GM21786 (cell line): ENCODE measurements at regions not wholly inside any gene's neighbourhood (a gene's known extent, or its start where the extent isn't known, plus 50 kb on each side); places are given as distances from the start of the nearest gene placed in this dataset.

Experiments
- ATAC-seq: cut with Tn5 transposase; IDR thresholded peaks from one replicate; pipeline ENCODE4 v1.9.1; 2021; ENCODE audit not compliant: unreplicated experiment

DNA sequence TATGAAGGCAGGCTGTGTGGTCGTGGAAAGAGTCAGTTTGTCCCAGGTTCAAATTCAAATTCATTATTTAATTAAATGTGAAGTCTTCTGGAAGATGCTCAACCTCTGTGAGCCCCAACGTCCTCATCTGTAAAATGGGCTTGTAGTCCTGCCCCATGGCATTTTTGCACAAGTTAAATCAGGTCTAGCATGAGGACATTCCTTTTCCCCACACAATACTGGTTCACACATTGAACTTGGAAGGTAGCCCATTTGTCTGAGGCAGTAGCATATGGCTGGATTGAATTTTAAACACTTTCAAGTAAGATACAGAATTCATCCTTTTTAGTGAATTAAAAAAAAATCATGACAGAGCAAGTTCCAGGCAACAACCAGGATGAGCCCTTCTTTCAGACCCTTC lies 665.4 kb upstream of the HS6ST1 start:
- no peak for ATAC-seq

DNA sequence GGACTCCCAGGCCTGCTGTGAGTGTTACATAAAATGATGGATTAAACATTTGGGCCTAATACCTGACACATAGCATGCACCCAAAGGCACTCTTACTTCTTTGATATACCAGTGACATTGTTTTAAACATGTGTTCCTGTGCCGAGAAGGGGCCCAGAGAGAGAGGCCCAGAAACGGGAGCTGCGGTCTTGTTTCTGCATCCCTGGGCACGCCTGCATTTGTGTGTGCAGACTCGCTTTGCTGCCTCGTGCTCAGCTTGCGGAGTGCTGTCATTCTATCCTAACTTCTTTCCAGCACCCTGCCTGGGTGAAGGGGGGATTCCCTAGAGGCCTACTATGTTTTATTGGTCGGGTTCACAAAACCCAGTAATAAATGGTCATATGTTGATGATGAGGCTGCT lies 666.2 kb upstream of the HS6ST1 start:
- ATAC-seq = no peak

DNA sequence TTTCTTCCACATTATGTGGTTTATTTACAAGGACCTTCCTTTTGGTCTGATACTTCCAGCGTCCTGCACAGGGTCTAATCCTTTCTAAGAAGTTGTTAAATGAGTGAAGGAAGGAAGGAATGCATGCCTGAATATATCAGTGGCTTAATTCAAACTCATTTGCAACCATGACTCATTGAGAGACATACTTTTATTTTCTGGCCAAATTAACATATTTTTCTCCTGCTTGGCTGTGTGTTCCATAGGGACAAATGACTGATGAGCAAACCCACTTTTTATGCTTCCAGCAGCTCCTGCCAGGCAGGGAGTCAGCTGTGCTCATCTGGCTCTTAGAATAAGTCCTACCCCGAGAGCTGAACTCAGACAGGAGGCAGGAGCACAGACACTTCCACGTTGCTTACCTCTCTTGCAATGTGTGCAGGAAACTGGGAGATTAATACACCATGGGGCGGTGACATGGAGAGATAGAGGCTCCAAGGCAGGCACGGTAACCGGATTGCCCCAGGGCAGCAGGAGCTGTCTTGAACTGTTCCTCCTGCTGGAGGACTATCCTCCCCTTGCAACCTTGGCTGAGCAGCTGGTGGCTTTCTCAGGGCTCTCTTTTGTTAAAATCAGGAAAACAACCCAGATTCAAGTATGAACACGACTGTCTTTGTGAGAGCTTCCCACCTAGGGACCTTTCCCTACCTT lies 667.5 kb upstream of the HS6ST1 start:
- ATAC-seq = no peak

DNA sequence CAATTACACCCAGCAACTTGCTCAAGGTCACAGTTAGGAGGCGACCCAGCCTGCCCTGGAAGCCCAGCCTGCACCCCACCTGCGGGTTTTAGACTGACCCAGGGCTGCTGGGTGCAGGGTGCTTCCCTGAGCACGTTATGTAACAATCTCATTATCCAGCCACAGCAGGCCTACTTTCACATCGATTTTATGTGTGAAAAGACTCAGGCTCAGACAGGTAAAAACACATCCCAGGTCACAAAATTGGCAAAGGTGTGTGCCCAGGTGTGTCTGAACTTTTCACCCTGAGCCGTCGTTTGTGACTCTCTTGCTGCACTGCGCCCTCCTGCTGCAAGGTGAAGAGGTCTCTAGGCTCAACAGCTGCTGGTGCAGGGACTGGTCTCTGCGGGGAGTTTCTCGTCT lies 668.2 kb upstream of the HS6ST1 start:
- ATAC-seq = no peak

GRCh38 chr2:128988326-128988725 lies 669.7 kb upstream of the HS6ST1 start:
- ATAC-seq = no peak

- no peak for ATAC-seq
Observed at GRCh38 chr2:128988967-128989366, 670.3 kb upstream of the HS6ST1 start.

- no peak for ATAC-seq
Observed at GRCh38 chr2:128995086-128995485, 676.4 kb upstream of the HS6ST1 start.

DNA sequence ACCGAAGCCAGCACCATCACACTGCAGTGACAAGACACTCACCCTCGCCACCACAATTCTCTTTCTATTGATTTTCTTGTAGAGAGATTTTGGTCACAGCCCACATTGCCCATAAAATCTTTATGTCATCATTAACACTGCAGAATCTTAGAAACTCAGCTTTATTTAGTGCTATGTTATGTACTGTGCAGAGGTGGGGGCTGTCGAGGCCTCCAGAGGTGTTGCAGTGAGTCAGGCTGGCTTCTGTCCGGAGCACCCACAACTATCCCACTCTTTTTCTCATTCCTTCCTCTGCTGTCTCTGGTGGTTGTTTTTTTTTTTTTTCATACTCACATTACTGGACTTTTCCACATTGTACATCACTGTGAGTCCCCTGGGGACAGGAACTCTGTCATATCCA lies 677.4 kb upstream of the HS6ST1 start:
- ATAC-seq = no peak

DNA sequence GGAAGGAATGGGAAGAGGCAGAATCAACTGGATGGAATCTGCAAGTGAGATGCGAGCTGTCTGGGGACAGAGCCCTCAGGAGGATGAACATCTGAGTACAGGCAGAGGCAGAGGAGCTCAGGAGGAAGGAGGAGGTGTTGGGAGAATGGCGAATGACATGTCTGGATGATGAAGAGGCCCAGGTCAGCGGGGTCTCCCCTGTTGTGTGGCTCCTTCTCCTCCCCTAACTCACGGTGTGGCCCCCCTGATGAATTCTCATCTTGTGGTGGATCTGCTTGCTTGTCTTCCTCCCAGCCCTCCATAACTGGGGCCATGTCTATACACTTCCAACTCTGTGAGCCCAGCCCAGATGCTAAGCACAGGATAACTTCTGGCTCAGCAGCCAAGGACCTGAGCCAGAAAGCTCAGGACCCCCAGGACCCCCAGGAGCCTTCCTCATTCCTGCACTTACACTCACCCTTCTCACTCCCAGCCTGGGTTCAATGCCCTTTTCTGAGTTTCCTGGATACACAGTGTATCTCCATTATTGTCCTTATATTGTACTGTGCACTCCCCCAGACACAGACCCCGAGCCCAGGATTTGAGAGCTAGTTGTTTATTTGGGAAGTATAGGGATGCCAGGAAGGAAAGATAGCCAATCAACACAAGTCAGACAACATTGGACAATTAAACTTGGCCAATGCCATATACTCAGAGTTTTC lies 678.6 kb upstream of the HS6ST1 start:
- ATAC-seq = no peak

GRCh38 chr2:129001926-129002325 lies 683.3 kb upstream of the HS6ST1 start:
- no peak for ATAC-seq

- ATAC-seq = no peak
Observed at GRCh38 chr2:129002751-129003150, 684.1 kb upstream of the HS6ST1 start.

DNA sequence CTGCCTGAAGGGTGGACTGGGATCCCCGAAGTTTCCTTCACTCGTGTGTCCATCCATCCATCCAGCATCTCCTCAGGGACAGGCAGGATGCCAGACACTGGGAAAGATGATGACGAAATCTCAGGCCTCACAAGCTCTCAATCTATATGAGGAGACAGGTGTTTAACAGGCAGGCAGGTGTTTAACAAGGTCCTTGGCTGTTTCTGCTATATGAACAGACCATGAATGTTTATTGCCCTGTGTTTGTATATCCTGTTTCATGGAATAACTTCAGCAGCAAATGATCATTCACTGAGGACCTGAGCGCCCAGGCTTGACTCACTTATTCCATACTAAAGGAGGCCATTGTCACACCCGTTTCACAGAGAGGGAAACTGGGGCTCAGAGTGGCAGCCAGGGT lies 685.8 kb upstream of the HS6ST1 start:
- ATAC-seq = no peak

GRCh38 chr2:129004940-129005490 lies 686.3 kb upstream of the HS6ST1 start:
- ATAC-seq = no peak

- ATAC-seq = no peak
Observed at GRCh38 chr2:129006135-129006886, 687.6 kb upstream of the HS6ST1 start.

GRCh38 chr2:129006901-129007300 lies 688.2 kb upstream of the HS6ST1 start:
- ATAC-seq = no peak

DNA sequence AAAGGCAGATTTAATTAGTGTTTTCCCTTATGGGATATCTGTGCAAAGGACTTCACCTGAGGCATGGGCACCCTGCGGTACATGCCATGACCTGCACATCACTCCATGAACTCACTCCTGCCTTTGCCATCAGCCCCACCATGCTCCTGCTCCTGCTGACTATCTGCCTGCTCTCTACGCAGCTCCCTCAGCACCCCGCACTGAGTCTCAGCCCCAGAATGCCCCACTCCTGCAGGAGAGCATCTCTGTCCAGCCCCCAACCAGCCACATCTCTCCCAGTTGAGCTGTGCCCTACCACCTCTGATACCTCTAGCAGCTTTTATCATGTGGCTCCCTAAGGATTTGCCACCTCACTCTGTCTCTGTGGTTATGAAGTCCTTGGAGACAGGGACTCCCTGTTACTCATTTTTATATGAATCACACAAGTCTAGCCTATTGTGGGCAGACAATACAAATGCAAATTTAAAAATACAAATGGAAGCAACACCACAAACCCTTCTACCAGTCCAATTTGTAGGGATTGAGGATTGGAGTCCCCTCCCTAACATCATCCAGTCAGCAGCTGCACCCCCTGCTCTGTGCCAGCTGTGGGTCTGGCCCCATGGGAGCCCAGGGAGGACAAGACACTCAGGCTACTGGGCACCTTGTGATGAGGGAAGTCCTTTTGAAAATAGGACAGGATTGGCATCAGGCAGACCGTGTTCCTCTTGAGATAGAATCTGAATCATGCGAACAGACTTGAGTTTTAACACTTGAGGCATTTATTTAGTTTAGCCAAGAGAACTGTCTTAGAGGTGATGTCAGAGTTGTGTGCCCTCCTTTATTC lies 689.6 kb upstream of the HS6ST1 start:
- no peak for ATAC-seq

DNA sequence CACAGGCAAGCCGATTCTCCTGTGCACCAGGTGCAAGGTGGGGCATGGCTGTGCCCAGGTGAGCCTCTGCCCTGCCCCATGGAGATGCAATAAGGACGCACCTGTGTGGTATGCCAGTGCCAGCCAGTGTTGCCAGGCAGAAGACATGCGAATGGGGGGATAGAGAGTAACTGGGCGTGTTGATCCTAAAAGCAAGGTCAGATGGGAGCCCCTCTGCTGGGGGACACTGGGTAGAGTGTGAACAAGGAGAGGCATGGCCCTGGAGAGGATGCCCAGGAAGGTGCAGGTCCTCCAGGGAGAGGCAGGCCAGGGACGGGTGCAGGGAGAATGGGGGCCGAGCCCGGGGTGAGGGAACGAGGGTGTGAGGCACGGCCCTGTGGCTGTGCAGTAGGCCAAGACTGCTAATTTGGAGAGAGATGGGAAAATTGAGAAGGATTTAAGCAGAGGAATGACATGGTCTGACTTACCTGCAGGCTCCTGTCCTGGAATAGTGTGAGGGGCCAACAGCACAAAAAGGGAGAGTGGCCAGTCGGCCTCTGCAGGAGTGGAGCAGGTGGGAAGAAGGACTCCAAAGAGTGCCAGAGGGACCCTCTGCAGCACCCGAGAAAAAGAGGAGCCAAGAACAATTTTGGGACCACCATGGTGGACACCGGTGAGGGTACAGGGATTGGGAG lies 690.4 kb upstream of the HS6ST1 start:
- ATAC-seq = no peak

DNA sequence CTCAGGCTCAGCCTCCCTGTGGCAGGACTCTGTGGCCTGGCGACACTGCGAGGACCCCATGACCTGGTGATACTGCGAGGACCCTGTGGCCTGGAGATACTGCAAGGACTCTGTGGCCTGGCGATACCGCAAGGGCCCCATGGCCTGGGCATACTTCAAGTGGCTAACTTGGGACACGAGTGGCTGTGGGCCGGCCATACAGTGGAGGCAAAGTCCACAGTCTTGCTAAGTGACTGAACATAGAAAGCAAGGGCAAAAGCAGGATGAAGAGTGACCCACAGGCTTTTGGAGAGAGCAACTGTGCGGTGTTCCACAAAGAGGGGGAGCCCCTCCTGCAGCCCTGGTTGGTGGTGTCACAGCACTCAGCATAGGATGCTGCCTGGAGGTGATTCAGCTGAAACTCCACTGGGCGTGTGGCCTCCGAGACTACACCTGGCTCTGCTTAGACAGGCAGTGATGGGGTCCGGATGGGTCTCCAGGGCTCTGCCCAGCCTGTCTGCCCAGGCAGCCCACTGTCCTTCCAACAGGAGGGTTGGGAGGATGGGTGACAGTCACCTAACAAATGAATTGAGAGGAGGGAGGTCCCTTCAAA lies 691.0 kb upstream of the HS6ST1 start:
- no peak for ATAC-seq

GRCh38 chr2:129010262-129010661 lies 691.6 kb upstream of the HS6ST1 start:
- no peak for ATAC-seq

GRCh38 chr2:129011466-129012061 lies 692.9 kb upstream of the HS6ST1 start:
- ATAC-seq = no peak
